GM21528 (cell line): ENCODE measurements at regions not wholly inside any gene's neighbourhood (a gene's known extent, or its start where the extent isn't known, plus 50 kb on each side); places are given as distances from the start of the nearest gene placed in this dataset.

ENCODE experiments used
- ATAC-seq: cut with Tn5 transposase; IDR thresholded peaks from one replicate; pipeline ENCODE4 v1.9.1; 2021; ENCODE audit warnings: mild to moderate bottlenecking, moderate library complexity; ENCODE audit not compliant: unreplicated experiment, low FRiP score

DNA sequence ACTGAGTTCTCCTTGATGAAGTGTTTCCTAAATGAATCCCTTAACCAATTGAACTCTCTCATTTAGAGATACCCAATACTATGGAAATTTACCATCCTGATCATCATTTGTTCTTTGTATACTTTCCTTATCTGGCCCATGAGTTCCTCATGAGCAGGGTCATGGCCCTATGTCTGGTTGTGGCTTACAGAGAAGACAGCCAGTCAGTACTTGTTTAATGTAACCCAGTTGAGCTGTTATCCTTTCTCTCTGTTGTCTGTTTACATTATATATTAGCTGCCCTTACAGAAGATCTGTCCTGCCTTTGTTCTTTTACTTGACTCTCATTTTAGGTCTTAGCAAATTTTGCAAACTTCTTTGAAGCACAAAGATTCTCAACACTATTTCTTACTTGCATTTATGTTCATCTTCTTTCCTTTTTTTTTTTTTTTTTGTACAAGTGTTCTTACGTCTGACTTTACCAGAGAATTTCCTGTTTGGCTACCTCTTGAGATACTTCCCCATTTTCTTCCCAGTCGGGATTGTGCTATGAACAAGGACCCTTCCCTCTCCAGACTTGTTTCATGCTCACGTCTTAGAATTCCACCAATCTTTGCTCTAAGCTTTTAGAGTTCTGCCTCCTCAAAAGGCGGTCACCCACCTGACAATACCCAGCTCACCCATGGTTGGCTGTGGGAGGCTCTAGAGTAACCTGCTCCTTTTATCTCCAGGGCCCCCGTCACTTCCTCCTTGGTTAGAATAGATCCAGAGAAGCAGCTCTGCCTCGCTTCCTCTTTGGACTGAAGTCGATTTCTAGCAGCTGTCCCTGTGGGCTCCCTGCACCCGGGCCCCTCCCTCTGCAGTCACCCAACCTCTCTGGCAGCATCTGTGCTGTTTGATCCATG, 53.6 kb upstream of the RUNX1 start:
- no peak for ATAC-seq

DNA sequence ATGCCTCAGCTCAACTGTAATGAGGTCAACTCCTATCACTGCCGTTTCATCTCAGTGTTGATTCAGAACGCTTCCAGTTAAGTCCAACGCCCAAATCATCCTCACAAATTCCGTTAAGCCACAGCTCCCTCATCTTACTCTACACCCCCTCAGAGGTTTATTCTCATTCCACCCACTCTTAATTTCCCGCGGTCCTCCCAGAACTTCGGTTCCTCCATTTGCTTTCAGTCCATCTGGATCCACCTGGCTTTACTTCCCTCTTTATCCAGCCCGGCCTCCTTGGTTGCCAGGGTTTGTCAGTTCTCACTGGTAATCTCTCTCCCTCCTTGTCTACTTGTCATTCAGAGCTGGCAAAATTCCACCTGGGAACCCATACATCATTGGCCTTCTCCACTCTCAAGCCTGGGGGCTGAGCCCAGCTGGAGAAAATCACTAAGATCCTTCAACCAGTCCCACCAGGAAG, 51.3 kb upstream of the RUNX1 start:
- ATAC-seq, result no peak

DNA sequence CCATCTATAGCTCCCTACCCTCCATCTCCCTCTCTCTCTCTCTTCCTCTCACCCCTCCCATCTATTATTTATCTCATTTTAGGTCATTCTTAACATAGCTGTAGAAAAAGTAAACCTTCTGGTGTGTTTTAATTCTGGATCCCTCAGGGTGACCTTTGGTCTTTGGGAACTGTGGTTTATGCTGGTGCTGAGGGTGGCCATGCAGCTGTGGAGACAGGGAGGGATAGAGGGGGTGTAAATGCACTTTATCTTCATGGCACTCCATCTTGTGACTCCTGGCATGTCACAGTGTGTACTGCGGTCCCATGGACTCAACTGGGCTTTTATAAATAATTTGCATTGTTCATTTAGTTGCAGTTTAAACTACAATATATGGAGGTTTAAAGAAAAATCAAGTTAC, 50.2 kb upstream of the RUNX1 start:
- no peak for ATAC-seq
